ENCODE measurements at regions not wholly inside any gene's neighbourhood (a gene's known extent, or its start where the extent isn't known, plus 50 kb on each side); places are given as distances from the start of the nearest gene placed in this dataset.

DNA sequence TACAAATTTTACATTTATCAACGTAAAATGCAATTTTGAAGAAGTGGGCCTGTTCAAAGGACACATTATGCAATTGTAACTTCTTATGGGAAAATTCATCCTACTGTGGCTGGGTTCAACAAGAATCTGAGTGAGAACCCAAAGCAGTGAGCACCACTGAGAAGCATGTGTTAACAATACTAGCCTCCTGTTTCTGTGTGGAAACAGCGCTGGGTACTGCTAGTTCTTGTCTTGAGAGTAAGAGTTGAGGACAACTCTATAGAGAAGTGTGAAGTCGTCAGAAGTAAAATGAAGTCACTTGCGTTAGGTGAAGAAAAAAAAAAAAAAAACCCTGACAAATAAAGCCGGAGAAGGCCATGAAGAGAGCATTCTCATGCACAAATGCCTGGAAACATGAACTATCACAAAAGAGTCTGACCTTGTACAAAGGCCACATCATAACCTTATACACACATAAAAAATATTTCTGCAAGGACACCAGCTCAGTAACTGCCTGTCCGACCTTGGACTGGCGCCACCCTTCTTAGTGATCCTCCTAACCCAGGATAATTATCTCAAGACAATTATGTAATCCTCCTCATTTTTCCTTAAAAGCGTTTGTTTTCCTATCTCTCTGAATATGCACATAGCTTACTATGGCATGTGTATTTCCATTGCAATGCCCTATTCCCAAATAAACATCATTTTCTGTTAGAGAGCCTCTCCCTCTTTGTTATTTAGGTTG, 554.9 kb downstream of the HTR7 start:
- H3K27me3 ChIP-seq (ENCODE audit: control insufficient read depth, insufficient read depth, low read length) = no peaks in the 10 kb centered on the region
- peaks cover 3% of the 10 kb centered on the region for H3K36me3 ChIP-seq (ENCODE audit: control insufficient read depth, insufficient read depth, low read length)
- no peaks in the 10 kb centered on the region for H3K9me3 ChIP-seq (ENCODE audit: control insufficient read depth, insufficient read depth, low read length)
- no peak overlapping the region for H3K4me3 ChIP-seq (ENCODE audit: low read depth, low read length)
- peaks cover 24% of the 10 kb centered on the region for H3K4me1 ChIP-seq (ENCODE audit: control insufficient read depth, insufficient read depth, low read length)
- H3K9ac ChIP-seq (ENCODE audit: low read depth, low read length) = no peak overlapping the region

DNA sequence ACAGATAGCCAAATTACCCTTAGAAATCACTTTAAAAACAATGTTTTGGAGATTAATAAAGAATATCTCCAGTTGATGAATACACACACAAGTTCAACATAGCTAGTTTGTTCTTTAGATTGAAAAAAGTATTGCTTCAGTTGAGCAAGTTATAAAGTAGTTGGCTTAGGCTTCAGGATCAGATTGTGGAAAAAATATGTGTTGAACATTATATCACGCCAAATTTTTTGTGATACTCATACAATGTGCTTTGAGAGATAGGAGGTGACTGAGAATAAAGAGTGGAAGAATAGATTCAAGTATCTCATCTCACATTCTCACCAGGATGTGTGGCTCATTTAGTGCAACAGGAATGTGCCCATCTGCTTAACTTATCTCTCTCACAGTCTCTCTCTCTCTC, 553.3 kb downstream of the HTR7 start:
- no peak overlapping the region for H3K9ac ChIP-seq (ENCODE audit: low read depth, low read length)
- no peaks in the 10 kb centered on the region for H3K9me3 ChIP-seq (ENCODE audit: control insufficient read depth, insufficient read depth, low read length)
- peaks cover 24% of the 10 kb centered on the region for H3K4me1 ChIP-seq (ENCODE audit: control insufficient read depth, insufficient read depth, low read length)
- H3K27me3 ChIP-seq (ENCODE audit: control insufficient read depth, insufficient read depth, low read length) = no peaks in the 10 kb centered on the region
- H3K36me3 ChIP-seq (ENCODE audit: control insufficient read depth, insufficient read depth, low read length) = no peaks in the 10 kb centered on the region
- H3K4me3 ChIP-seq (ENCODE audit: low read depth, low read length) = no peak overlapping the region

DNA sequence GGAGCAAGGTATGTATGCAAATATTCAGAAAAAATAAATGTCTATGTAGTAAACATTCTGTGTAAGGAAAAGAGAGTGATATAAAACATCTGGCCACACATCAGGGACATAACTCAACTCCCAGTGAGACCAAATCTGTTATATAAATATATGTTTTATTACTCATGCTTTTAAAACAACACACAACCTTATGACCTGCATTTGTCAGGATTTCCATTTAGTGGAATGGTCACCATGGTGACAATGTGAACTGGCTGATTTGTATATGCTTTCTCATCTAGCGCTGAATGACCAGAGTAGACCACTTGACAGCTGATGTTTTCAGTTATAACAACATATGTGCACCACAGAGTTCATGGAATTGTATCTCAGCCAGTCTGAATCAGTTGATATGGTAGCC, 551.7 kb downstream of the HTR7 start:
- H3K36me3 ChIP-seq (ENCODE audit: control insufficient read depth, insufficient read depth, low read length) = no peaks in the 10 kb centered on the region
- no peak overlapping the region for H3K4me3 ChIP-seq (ENCODE audit: low read depth, low read length)
- no peaks in the 10 kb centered on the region for H3K9me3 ChIP-seq (ENCODE audit: control insufficient read depth, insufficient read depth, low read length)
- H3K4me1 ChIP-seq (ENCODE audit: control insufficient read depth, insufficient read depth, low read length) = peaks cover 24% of the 10 kb centered on the region
- no peak overlapping the region for H3K9ac ChIP-seq (ENCODE audit: low read depth, low read length)
- H3K27me3 ChIP-seq (ENCODE audit: control insufficient read depth, insufficient read depth, low read length) = no peaks in the 10 kb centered on the region

DNA sequence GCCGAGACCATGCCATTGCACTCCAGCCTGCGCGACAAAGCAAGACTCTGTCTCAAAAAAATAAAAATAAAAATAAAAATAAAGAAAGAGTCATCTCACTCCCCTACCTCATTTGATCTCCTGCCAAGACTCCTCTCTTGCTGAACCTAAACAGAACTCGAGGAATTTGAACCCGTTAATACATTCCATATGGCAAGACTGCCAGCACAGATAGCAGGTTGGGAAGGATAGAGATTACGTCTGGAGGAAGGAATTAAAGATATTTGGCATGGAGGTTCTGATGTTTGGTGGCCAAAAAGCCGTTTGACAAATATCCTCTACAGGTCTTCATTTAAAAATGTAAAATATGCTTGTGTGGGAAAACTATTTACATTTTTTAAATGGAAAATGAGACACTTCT, 549.6 kb downstream of the HTR7 start:
- Histone ChIP-seq H3K9ac (ENCODE audit: low read depth, low read length) (no peak overlapping the region), H3K36me3 (ENCODE audit: control insufficient read depth, insufficient read depth, low read length) (no peaks in the 10 kb centered on the region), H3K4me1 (ENCODE audit: control insufficient read depth, insufficient read depth, low read length) (peaks cover 13% of the 10 kb centered on the region), H3K27me3 (ENCODE audit: control insufficient read depth, insufficient read depth, low read length) (no peaks in the 10 kb centered on the region), H3K9me3 (ENCODE audit: control insufficient read depth, insufficient read depth, low read length) (no peaks in the 10 kb centered on the region), H3K4me3 (ENCODE audit: low read depth, low read length) (no peak overlapping the region)

DNA sequence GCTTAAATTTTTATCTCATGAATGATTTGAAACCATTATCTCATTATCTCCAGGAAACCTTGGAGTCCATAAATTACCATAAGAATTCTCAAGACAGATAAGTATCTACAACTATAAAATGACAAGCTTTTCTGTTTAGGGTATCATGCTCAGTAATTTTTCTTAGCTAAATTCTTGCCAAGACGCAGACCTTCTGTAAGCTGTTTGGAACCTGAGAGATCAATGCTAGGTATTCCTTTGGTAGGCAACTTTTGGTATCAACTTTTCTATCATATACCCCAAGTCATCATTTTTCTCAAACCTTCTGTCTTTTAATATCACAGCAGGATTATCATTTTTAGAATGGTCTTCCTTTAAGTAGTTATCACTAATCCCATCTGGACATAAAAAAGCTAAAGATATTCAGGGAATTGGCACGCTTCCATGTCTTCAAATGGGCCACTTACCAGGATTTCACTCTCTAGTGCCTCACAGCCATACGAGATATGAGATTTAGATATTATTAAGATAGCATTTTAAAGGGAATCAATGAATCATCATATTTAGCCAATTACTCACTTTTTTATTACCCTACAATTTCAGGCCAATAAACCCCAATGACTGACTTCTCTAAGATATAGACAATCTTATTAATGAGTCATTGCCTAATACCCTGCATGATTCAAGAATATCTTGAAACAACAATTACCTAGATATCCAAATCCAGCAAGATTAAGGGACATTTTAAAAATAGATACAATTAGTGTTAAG, 544.1 kb downstream of the HTR7 start:
- no peak overlapping the region for H3K9ac ChIP-seq (ENCODE audit: low read depth, low read length)
- peaks cover 1% of the 10 kb centered on the region for H3K27me3 ChIP-seq (ENCODE audit: control insufficient read depth, insufficient read depth, low read length)
- no peak overlapping the region for H3K4me3 ChIP-seq (ENCODE audit: low read depth, low read length)
- no peaks in the 10 kb centered on the region for H3K9me3 ChIP-seq (ENCODE audit: control insufficient read depth, insufficient read depth, low read length)
- no peaks in the 10 kb centered on the region for H3K36me3 ChIP-seq (ENCODE audit: control insufficient read depth, insufficient read depth, low read length)
- H3K4me1 ChIP-seq (ENCODE audit: control insufficient read depth, insufficient read depth, low read length) = peaks cover 12% of the 10 kb centered on the region

DNA sequence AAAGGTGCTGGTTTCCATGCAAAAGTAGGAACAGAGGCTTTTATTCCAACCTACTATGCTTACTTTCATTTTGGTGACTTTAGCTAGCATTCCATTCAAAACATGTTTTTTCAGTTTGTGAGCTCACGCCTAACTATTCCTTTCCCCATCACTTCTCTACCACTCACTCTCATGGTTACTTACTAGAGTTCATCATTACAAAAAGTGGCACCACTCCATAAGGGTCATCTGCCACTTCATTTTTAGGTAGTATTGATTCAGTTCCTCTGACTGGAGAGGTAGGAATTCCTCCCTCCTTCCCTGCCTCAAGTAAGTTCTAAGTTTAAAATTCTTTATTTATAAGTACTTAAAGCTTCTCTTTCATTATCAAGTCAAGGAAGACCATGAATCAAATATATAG, 543.1 kb downstream of the HTR7 start:
- Histone ChIP-seq H3K4me3 (ENCODE audit: low read depth, low read length) (no peak overlapping the region), H3K9ac (ENCODE audit: low read depth, low read length) (no peak overlapping the region), H3K4me1 (ENCODE audit: control insufficient read depth, insufficient read depth, low read length) (peaks cover 19% of the 10 kb centered on the region), H3K27me3 (ENCODE audit: control insufficient read depth, insufficient read depth, low read length) (peaks cover 2% of the 10 kb centered on the region), H3K36me3 (ENCODE audit: control insufficient read depth, insufficient read depth, low read length) (no peaks in the 10 kb centered on the region), H3K9me3 (ENCODE audit: control insufficient read depth, insufficient read depth, low read length) (no peaks in the 10 kb centered on the region)

DNA sequence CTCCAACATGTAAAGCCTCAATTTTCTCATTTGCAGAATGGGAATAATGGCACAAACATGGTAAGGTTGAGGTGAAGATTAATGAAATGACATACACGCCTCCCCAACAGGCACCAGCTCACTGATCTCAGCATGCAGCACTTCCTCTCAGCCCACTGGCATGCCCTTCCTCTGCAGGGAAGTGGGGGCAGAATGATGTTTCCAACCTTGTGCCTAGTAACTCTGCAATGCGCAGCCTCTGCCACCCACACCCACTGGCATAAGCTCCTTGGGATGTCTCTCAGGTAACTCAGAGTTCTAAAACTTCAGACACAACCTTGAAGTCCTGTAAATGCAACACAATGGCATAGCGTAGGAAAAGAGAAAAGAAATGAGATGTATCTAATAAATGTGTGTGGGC, 540.7 kb downstream of the HTR7 start:
- peaks cover 2% of the 10 kb centered on the region for H3K27me3 ChIP-seq (ENCODE audit: control insufficient read depth, insufficient read depth, low read length)
- H3K9me3 ChIP-seq (ENCODE audit: control insufficient read depth, insufficient read depth, low read length) = no peaks in the 10 kb centered on the region
- no peak overlapping the region for H3K4me3 ChIP-seq (ENCODE audit: low read depth, low read length)
- H3K4me1 ChIP-seq (ENCODE audit: control insufficient read depth, insufficient read depth, low read length) = peaks cover 25% of the 10 kb centered on the region
- no peak overlapping the region for H3K9ac ChIP-seq (ENCODE audit: low read depth, low read length)
- no peaks in the 10 kb centered on the region for H3K36me3 ChIP-seq (ENCODE audit: control insufficient read depth, insufficient read depth, low read length)

DNA sequence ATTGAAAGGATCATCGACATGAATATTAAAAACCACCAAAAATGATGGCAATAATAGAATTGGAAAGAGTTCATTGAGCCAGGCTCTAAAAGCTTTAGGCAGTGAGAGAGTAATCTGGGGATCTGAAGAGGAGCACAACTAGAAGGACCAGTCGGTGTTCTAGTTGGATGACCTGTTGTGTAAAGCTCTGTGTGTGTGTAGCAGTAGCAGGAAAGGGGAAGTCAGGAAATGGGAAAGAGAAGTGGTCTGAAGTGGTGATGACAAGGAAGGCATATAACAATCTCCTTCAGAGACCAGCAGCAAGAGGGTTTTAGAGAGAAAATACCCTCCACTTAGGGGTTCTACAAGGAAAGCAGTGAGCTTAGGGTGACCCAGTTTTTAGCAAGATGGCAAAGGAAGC, 539.2 kb downstream of the HTR7 start:
- H3K27me3 ChIP-seq (ENCODE audit: control insufficient read depth, insufficient read depth, low read length) = peaks cover 2% of the 10 kb centered on the region
- no peak overlapping the region for H3K9ac ChIP-seq (ENCODE audit: low read depth, low read length)
- H3K36me3 ChIP-seq (ENCODE audit: control insufficient read depth, insufficient read depth, low read length) = no peaks in the 10 kb centered on the region
- H3K4me1 ChIP-seq (ENCODE audit: control insufficient read depth, insufficient read depth, low read length) = peaks cover 25% of the 10 kb centered on the region
- no peaks in the 10 kb centered on the region for H3K9me3 ChIP-seq (ENCODE audit: control insufficient read depth, insufficient read depth, low read length)
- H3K4me3 ChIP-seq (ENCODE audit: low read depth, low read length) = no peak overlapping the region

DNA sequence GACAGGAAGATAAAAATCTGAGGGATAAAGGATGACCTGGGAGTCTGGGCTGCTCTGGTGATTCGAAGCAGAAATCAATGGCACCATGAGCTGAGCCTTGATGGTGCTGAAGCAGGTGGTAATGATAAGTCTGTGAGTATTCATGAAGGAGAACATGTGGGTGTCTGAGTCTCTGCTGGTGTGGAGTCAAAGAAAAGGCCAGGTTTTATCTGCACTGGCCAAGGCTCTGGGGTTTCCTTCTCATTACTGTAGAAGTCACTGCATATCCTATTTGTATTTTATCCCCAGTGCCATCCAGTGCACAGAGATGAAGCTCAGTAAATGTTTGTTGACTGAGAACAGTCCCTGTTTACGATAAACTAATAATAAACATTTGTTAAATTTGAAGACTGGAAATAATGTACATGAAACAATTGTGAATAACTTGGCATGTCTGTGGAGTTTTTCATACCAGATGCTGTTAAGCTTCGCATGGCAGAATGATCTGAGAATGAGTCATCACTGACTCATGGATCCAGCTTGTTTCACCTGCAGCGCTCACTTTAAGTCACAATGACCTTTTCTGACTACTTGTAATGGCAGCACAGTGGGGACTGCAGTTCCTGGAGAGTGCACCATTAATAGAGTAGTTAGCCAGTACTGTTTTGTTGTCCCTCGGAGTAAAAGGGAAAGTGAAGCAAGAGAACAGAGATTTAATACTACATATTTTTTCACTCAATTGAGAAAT, 538.5 kb downstream of the HTR7 start:
- no peaks in the 10 kb centered on the region for H3K36me3 ChIP-seq (ENCODE audit: control insufficient read depth, insufficient read depth, low read length)
- peaks cover 2% of the 10 kb centered on the region for H3K27me3 ChIP-seq (ENCODE audit: control insufficient read depth, insufficient read depth, low read length)
- H3K9me3 ChIP-seq (ENCODE audit: control insufficient read depth, insufficient read depth, low read length) = no peaks in the 10 kb centered on the region
- H3K4me3 ChIP-seq (ENCODE audit: low read depth, low read length) = no peak overlapping the region
- H3K4me1 ChIP-seq (ENCODE audit: control insufficient read depth, insufficient read depth, low read length) = peaks cover 25% of the 10 kb centered on the region
- no peak overlapping the region for H3K9ac ChIP-seq (ENCODE audit: low read depth, low read length)

DNA sequence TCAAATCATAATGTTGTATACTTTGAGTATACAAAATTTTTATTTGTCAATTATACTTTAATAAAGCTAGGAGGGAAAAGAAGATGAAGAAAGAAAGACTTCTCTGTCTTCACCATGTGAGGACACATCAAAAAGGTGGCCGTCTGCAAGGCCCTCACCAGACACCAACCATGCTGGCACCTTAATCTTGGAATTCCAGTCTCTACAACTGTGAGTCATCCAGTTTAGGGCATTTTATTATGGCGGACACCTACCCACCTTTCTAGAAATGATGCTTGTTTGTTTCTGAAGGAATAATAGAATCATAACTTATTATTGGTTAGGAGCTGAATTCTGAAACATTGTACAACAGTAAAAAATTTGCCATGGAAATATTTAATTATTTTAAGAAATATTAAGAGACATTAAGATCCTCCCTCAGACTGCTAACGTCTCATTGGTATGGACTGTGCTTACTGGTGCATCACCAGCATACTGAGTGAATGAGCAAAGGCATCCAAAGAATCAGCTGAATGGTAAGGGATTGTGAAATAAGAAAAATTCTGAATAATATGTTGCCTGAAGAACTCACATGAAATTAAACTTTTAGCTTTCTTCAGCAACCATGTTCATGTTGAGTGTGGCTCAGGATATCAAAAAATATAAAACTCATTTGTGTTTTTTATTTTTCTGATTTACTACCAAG, 536.6 kb downstream of the HTR7 start:
- Histone ChIP-seq H3K27me3 (ENCODE audit: control insufficient read depth, insufficient read depth, low read length) (peaks cover 2% of the 10 kb centered on the region), H3K9me3 (ENCODE audit: control insufficient read depth, insufficient read depth, low read length) (no peaks in the 10 kb centered on the region)

DNA sequence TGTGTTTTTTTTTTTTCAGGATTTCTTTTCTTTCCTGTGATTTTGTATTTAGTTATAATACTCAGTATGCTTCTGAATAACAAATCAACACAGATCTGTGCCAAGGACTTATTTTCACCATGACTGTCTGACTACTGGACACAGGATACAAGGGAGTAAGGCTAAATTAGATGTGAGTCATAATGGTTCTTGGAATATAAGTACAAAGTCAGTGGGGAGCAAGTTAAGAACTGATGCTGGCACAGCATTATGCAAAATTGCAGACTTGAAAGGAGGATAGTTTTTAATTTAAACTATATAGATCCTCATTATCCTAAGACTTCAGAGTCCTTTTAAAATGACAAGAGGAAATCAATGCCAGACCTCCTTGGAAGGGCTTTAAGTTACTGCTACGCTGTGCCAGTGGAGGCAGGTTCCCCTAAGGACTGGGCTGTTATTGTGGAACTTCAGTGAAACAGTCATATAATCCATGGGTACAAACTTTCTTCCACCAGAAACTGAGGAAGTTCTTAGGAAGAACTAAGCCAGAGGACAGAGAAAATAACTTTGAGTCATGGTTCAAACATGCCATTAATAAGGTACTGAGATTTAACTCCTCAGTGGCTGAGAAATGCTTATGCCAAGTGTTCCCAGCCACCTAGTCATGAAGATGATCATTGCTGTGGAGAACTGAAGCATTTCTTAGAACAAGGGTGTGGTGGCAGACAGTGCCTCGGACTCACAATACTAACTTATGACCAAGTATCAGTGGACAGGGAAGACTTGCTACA, 531.2 kb downstream of the HTR7 start:
- Histone ChIP-seq H3K36me3 (ENCODE audit: control insufficient read depth, insufficient read depth, low read length) (no peaks in the 10 kb centered on the region), H3K9ac (ENCODE audit: low read depth, low read length) (no peak overlapping the region), H3K4me1 (ENCODE audit: control insufficient read depth, insufficient read depth, low read length) (no peaks in the 10 kb centered on the region), H3K27me3 (ENCODE audit: control insufficient read depth, insufficient read depth, low read length) (no peaks in the 10 kb centered on the region), H3K4me3 (ENCODE audit: low read depth, low read length) (no peak overlapping the region), H3K9me3 (ENCODE audit: control insufficient read depth, insufficient read depth, low read length) (no peaks in the 10 kb centered on the region)

More for the DNA sequence above, 536.6 kb downstream of the HTR7 start:
- no peaks in the 10 kb centered on the region for H3K36me3 ChIP-seq (ENCODE audit: control insufficient read depth, insufficient read depth, low read length)
- no peak overlapping the region for H3K9ac ChIP-seq (ENCODE audit: low read depth, low read length)
- peaks cover 25% of the 10 kb centered on the region for H3K4me1 ChIP-seq (ENCODE audit: control insufficient read depth, insufficient read depth, low read length)
- H3K4me3 ChIP-seq (ENCODE audit: low read depth, low read length) = no peak overlapping the region
